HEK293T (cell line): ENCODE measurements at regions not wholly inside any gene's neighbourhood (a gene's known extent, or its start where the extent isn't known, plus 50 kb on each side); places are given as distances from the start of the nearest gene placed in this dataset.
"Not testable (repeated sequence)": the region's sequence is repeated elsewhere in the genome, so short reads cannot be mapped to it uniquely, and the experiment has no call there.

ENCODE experiments used
- CTCF ChIA-PET: fragments of 350-600 bp; formaldehyde crosslinking; extraction: SDS; loops from one replicate; lab custom pipeline; 2021; ENCODE audit warnings: antibody characterized with exemption, inconsistent platforms; lab: Yijun Ruan, JAX
- POLR2A ChIA-PET: fragments of 350-600 bp; formaldehyde crosslinking; extraction: SDS; loops from one replicate; lab custom pipeline; 2020; ENCODE audit warnings: antibody characterized with exemption, inconsistent platforms; lab: Yijun Ruan, JAX
- DNase-seq: peaks from one replicate; pipeline ENCODE4 v3.0.0; 2012; ENCODE audit warnings: mixed read lengths; ENCODE audit errors: extremely low spot score
- ARNT ChIP-seq: fragments of 450-650 bp; IDR thresholded peaks from 2 replicates; pipeline ENCODE4 v1.6.1; 2017; ENCODE audit warnings: mild to moderate bottlenecking
- BHLHE40 ChIP-seq: fragments of 450-650 bp; IDR thresholded peaks from 2 replicates; pipeline ENCODE4 v1.6.1; 2016; ENCODE audit warnings: mild to moderate bottlenecking, moderate library complexity, borderline replicate concordance
- CTBP1 ChIP-seq: fragments of 450-650 bp; IDR thresholded peaks from 2 replicates; pipeline ENCODE4 v1.6.1; 2016; ENCODE audit warnings: borderline replicate concordance
- ELF4 ChIP-seq: fragments of 450-650 bp; IDR thresholded peaks from 2 replicates; pipeline ENCODE4 v1.6.1; 2017; ENCODE audit warnings: antibody characterized with exemption
- FOXA1 ChIP-seq: fragments of 450-650 bp; IDR thresholded peaks from 2 replicates; pipeline ENCODE4 v1.6.1; 2016; ENCODE audit warnings: mild to moderate bottlenecking
- FOXK2 ChIP-seq: fragments of 450-650 bp; IDR thresholded peaks from 2 replicates; pipeline ENCODE4 v1.6.1; 2016; ENCODE audit warnings: mild to moderate bottlenecking
- FOXM1 ChIP-seq: fragments of 450-650 bp; IDR thresholded peaks from 2 replicates; pipeline ENCODE4 v1.6.1; 2017; ENCODE audit warnings: mild to moderate bottlenecking, borderline replicate concordance
- HDGF ChIP-seq: fragments of 450-650 bp; IDR thresholded peaks from 2 replicates; pipeline ENCODE4 v1.6.1; 2017; ENCODE audit warnings: antibody characterized with exemption, borderline replicate concordance
- L3MBTL2 ChIP-seq: fragments of 450-650 bp; conservative IDR thresholded peaks from 2 replicates; pipeline ENCODE4 v1.6.1; 2016; ENCODE audit warnings: mild to moderate bottlenecking
- LEF1 ChIP-seq: fragments of 450-650 bp; IDR thresholded peaks from 2 replicates; pipeline ENCODE4 v1.6.1; 2017; ENCODE audit warnings: mild to moderate bottlenecking, borderline replicate concordance
- NFRKB ChIP-seq: fragments of 450-650 bp; IDR thresholded peaks from 2 replicates; pipeline ENCODE4 v1.6.1; 2016; ENCODE audit warnings: mild to moderate bottlenecking, moderate library complexity
- PKNOX1 ChIP-seq: fragments of 450-650 bp; IDR thresholded peaks from 2 replicates; pipeline ENCODE4 v1.6.1; 2016
- SP1 ChIP-seq: fragments of 450-650 bp; IDR thresholded peaks from 2 replicates; pipeline ENCODE4 v1.6.1; 2017
- SUZ12 ChIP-seq: fragments of 450-650 bp; IDR thresholded peaks from 2 replicates; pipeline ENCODE4 v1.6.1; 2016; ENCODE audit warnings: mild to moderate bottlenecking
- TARDBP ChIP-seq: fragments of 450-650 bp; IDR thresholded peaks from 2 replicates; pipeline ENCODE4 v1.6.1; 2016
- ZNF384 ChIP-seq: fragments of 450-650 bp; IDR thresholded peaks from 2 replicates; pipeline ENCODE4 v1.6.1; 2016

GRCh38 chr5:99176186-99176585 is 247.4 kb upstream of the CHD1 start:
- POLR2A ChIA-PET = no interaction called here
- CTCF ChIA-PET = interaction anchor here (0.7 kb wide), 1 partner anchor 69 kb away, joined by 4 read pairs; no protein-coding TSS in a partner anchor
- TF ChIP-seq PKNOX1 (no peak), NFRKB (no peak), FOXK2 (no peak), HDGF (no peak), SP1 (no peak), FOXM1 (no peak), SUZ12 (no peak), ARNT (no peak), L3MBTL2 (no peak), CTBP1 (no peak), ELF4 (no peak), BHLHE40 (no peak), FOXA1 (no peak), ZNF384 (no peak), TARDBP (no peak), LEF1 (no peak)
- no peak for DNase-seq

- POLR2A ChIA-PET = no interaction called here
- CTCF ChIA-PET = interaction anchor here (0.7 kb wide), 1 partner anchor 10 kb away, joined by 3 read pairs; no protein-coding TSS in a partner anchor
- TF ChIP-seq FOXM1 (no peak), L3MBTL2 (no peak), FOXK2 (no peak), TARDBP (no peak), LEF1 (no peak), SP1 (no peak), HDGF (no peak)
- no peak for DNase-seq
Observed at GRCh38 chr5:99169309-99169708, 240.5 kb upstream of the CHD1 start.

- DNase-seq, CTCF ChIA-PET, POLR2A ChIA-PET: not testable (repeated sequence)
Observed at GRCh38 chr5:99161538-99161937, 232.7 kb upstream of the CHD1 start.

GRCh38 chr5:99156688-99157087 is 227.9 kb upstream of the CHD1 start:
- DNase-seq = no peak
- TF ChIP-seq NFRKB = no peak
- TF ChIP-seq SUZ12 = no peak
- TF ChIP-seq LEF1 = no peak
- no peak for TF ChIP-seq ARNT
- no peak for TF ChIP-seq CTBP1
- TF ChIP-seq TARDBP = no peak
- TF ChIP-seq HDGF = no peak
- no peak for TF ChIP-seq FOXK2
- TF ChIP-seq L3MBTL2 = no peak
- TF ChIP-seq FOXA1 = no peak
- no peak for TF ChIP-seq ZNF384
- no peak for TF ChIP-seq PKNOX1
- TF ChIP-seq FOXM1 = no peak
- ChIA-PET CTCF (no interaction called here), POLR2A (no interaction called here)

- POLR2A ChIA-PET, CTCF ChIA-PET, DNase-seq: not testable (repeated sequence)
Observed at GRCh38 chr5:99143283-99143795, 214.5 kb upstream of the CHD1 start.

- ChIA-PET POLR2A (no interaction called here), CTCF (no interaction called here)
- no peak for TF ChIP-seq FOXM1
- no peak for TF ChIP-seq ARNT
- no peak for TF ChIP-seq ELF4
- TF ChIP-seq TARDBP = no peak
- no peak for TF ChIP-seq FOXK2
- TF ChIP-seq FOXA1 = no peak
- no peak for TF ChIP-seq CTBP1
- no peak for DNase-seq
Observed at GRCh38 chr5:99141534-99142128, 212.8 kb upstream of the CHD1 start.

GRCh38 chr5:99138911-99139310 is 210.1 kb upstream of the CHD1 start:
- POLR2A ChIA-PET = no interaction called here
- CTCF ChIA-PET = no interaction called here
- no peak for TF ChIP-seq SUZ12

GRCh38 chr5:99133921-99134320 is 205.1 kb upstream of the CHD1 start:
- CTCF ChIA-PET = no interaction called here
- no peak for TF ChIP-seq ZNF384
- TF ChIP-seq ARNT = no peak
- TF ChIP-seq FOXK2 = no peak
- no peak for TF ChIP-seq NFRKB
- no peak for TF ChIP-seq SUZ12
- TF ChIP-seq TARDBP = no peak
- TF ChIP-seq ELF4 = no peak
- no peak for TF ChIP-seq CTBP1
- TF ChIP-seq FOXM1 = no peak
- TF ChIP-seq HDGF = no peak
- no peak for TF ChIP-seq FOXA1
- TF ChIP-seq L3MBTL2 = no peak
- no peak for TF ChIP-seq PKNOX1
- TF ChIP-seq SP1 = no peak
- TF ChIP-seq LEF1 = no peak
- TF ChIP-seq BHLHE40 = no peak
- no peak for DNase-seq
- POLR2A ChIA-PET = interaction anchor here (0.5 kb wide), 1 partner anchor 1598 kb away, joined by 3 read pairs; no protein-coding TSS in a partner anchor

More at GRCh38 chr5:99138911-99139310, 210.1 kb upstream of the CHD1 start:
- DNase-seq = no peak
